ENCODE measurements at regions not wholly inside any gene's neighbourhood (a gene's known extent, or its start where the extent isn't known, plus 50 kb on each side); places are given as distances from the start of the nearest gene placed in this dataset.

GRCh38 chr14:48614003-48614402 is 938.6 kb upstream of the MDGA2 start:
- TF ChIP-seq EZH2 (IDR thresholded peaks at IDR 0.05) (no peak), POLR2A (IDR thresholded peaks at IDR 0.05; ENCODE audit: borderline replicate concordance, extremely low read depth, insufficient read depth, insufficient read length) (no peak), POLR2AphosphoS5 (IDR thresholded peaks at IDR 0.05; ENCODE audit: low read depth, low read length) (no peak), EZH2phosphoT487 (IDR thresholded peaks at IDR 0.05; ENCODE audit: borderline replicate concordance) (no peak), CTCF (IDR thresholded peaks at IDR 0.05 in 2 of 3, conservative IDR thresholded peaks at IDR 0.05 in 1 of 3; ENCODE audit: borderline replicate concordance in 1 of 3, insufficient read depth in 1 of 3, low read depth in 2 of 3, low read length in 2 of 3) (no peak), JUND (IDR thresholded peaks at IDR 0.05) (no peak), ATF3 (IDR thresholded peaks at IDR 0.05) (no peak), ZBTB33 (IDR thresholded peaks at IDR 0.05; ENCODE audit: extremely low read depth, insufficient replicate concordance, low read length) (no peak), REST (IDR thresholded peaks at IDR 0.05; ENCODE audit: low read depth) (no peak)
- TF ChIP-seq, protein P1, sequence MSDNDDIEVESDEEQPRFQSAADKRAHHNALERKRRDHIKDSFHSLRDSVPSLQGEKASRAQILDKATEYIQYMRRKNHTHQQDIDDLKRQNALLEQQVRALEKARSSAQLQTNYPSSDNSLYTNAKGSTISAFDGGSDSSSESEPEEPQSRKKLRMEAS (IDR thresholded peaks at IDR 0.05), result no peak
